ENCODE measurements at regions not wholly inside any gene's neighbourhood (a gene's known extent, or its start where the extent isn't known, plus 50 kb on each side); places are given as distances from the start of the nearest gene placed in this dataset.

- intact Hi-C loops (cut with DNase I; ENCODE audit: low total_unique reads): no loop called here
- TF ChIP-seq CTCF (IDR thresholded peaks at IDR 0.05 in 4 of 5, conservative IDR thresholded peaks at IDR 0.05 in 1 of 5) (no peak), POLR2A (IDR thresholded peaks at IDR 0.05) (no peak)
- H3K4me3 ChIP-seq: no peak overlapping the region
- in situ Hi-C loops (cut with MboI; ENCODE audit: low sequenced_read_pairs in 4 of 4): no loop called here
- no peak overlapping the region for H3K27ac ChIP-seq
- H3K36me3 ChIP-seq: no peaks in the 10 kb centered on the region
- peaks cover 21 to 52% (median 40%) of the 10 kb centered on the region in 3 donors for H3K27me3 ChIP-seq
- no peaks in the 10 kb centered on the region for H3K9me3 ChIP-seq
- ATAC-seq (no peak), DNase-seq (no peak)
- peaks cover 0 to 4% of the 10 kb centered on the region in 2 donors for H3K4me1 ChIP-seq
These were observed 127.6 kb downstream of the WDR11 start for GRCh38 chr10:120978589-120979252.

GRCh38 chr10:120979435-120980278, 128.5 kb downstream of the WDR11 start:
- DNase-seq (no peak), ATAC-seq (no peak)
- TF ChIP-seq POLR2A (IDR thresholded peaks at IDR 0.05) (no peak), CTCF (IDR thresholded peaks at IDR 0.05 in 4 of 5, conservative IDR thresholded peaks at IDR 0.05 in 1 of 5) (no peak)
- H3K36me3 ChIP-seq: no peaks in the 10 kb centered on the region
- H3K27me3 ChIP-seq: peaks cover 21 to 47% (median 40%) of the 10 kb centered on the region in 3 donors
- peak overlapping the region in 3 of 4 donors; percentile 18 to 36 (median 29) for H3K4me3 ChIP-seq
- no peaks in the 10 kb centered on the region for H3K9me3 ChIP-seq
- intact Hi-C loops (cut with DNase I; ENCODE audit: low total_unique reads): no loop called here
- peaks cover 0 to 4% of the 10 kb centered on the region in 2 donors for H3K4me1 ChIP-seq
- in situ Hi-C loops (cut with MboI; ENCODE audit: low sequenced_read_pairs in 4 of 4): no loop called here
- no peak overlapping the region for H3K27ac ChIP-seq

GRCh38 chr10:120980279-120981255, 129.4 kb downstream of the WDR11 start:
- Histone ChIP-seq H3K27me3 (peaks cover 21 to 46% (median 37%) of the 10 kb centered on the region in 3 donors), H3K36me3 (no peaks in the 10 kb centered on the region), H3K9me3 (no peaks in the 10 kb centered on the region), H3K4me1 (peaks cover 0 to 4% of the 10 kb centered on the region in 2 donors), H3K4me3 (no peak overlapping the region), H3K27ac (no peak overlapping the region)
- intact Hi-C loops (cut with DNase I; ENCODE audit: low total_unique reads) (no loop called here), in situ Hi-C loops (cut with MboI; ENCODE audit: low sequenced_read_pairs in 4 of 4) (no loop called here)
- ATAC-seq (no peak), DNase-seq (no peak)
- TF ChIP-seq CTCF (IDR thresholded peaks at IDR 0.05 in 4 of 5, conservative IDR thresholded peaks at IDR 0.05 in 1 of 5) (no peak), POLR2A (IDR thresholded peaks at IDR 0.05) (no peak)

- Histone ChIP-seq H3K36me3 (no peaks in the 10 kb centered on the region), H3K4me1 (peaks cover 0 to 4% of the 10 kb centered on the region in 2 donors), H3K27ac (no peak overlapping the region), H3K27me3 (peaks cover 18 to 40% (median 29%) of the 10 kb centered on the region in 3 donors), H3K4me3 (no peak overlapping the region), H3K9me3 (no peaks in the 10 kb centered on the region)
- ATAC-seq (no peak), DNase-seq (no peak)
- intact Hi-C loops (cut with DNase I; ENCODE audit: low total_unique reads) (no loop called here), in situ Hi-C loops (cut with MboI; ENCODE audit: low sequenced_read_pairs in 4 of 4) (no loop called here)
- no peak for TF ChIP-seq POLR2A (IDR thresholded peaks at IDR 0.05)
These were observed 130.6 kb downstream of the WDR11 start for GRCh38 chr10:120981601-120982391.

All from gastrocnemius medialis (tissue), 4 donors.